ENCODE measurements at regions not wholly inside any gene's neighbourhood (a gene's known extent, or its start where the extent isn't known, plus 50 kb on each side); places are given as distances from the start of the nearest gene placed in this dataset.
"Not testable (repeated sequence)": the region's sequence is repeated elsewhere in the genome, so short reads cannot be mapped to it uniquely, and the experiment has no call there.

DNA sequence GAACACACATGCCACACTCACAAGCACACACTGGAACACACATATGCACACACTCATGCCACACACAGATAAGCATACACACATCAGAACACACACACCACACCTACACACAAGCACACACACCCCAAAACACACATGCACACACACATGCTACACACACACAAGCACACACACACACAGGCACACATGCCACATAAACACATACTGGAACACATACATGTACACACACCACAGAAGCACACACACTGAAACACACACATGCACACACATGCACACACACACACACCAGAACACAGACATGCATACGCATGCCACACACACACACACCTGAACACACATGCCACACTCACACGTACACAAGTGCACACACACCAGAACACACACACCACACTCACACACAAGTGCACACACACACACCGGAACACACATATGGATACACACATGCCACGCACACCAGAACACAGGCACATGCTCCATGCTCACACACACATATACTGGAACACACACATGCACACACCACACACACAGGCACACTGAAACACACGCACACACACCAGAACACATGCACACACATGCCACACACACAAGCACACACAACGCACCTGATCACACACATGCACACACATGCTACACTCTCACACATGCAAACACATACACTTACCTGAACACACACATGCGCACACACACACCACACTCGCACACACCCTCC is 78.0 kb upstream of the IRX4 start:
- DNase-seq (ENCODE audit: low spot score): no peak
- Mint-ChIP-seq H3K9me3 (no peaks in the 10 kb centered on the region), H3K4me1 (ENCODE audit: low read depth) (no peaks in the 10 kb centered on the region), H3K36me3 (ENCODE audit: low read depth) (no peaks in the 10 kb centered on the region), H3K4me3 (ENCODE audit: low read depth) (no peak overlapping the region), H3K27ac (no peak overlapping the region), H3K27me3 (ENCODE audit: low read depth) (no peaks in the 10 kb centered on the region)
- intact Hi-C loops (cut with micrococcal nuclease): no loop called here

DNA sequence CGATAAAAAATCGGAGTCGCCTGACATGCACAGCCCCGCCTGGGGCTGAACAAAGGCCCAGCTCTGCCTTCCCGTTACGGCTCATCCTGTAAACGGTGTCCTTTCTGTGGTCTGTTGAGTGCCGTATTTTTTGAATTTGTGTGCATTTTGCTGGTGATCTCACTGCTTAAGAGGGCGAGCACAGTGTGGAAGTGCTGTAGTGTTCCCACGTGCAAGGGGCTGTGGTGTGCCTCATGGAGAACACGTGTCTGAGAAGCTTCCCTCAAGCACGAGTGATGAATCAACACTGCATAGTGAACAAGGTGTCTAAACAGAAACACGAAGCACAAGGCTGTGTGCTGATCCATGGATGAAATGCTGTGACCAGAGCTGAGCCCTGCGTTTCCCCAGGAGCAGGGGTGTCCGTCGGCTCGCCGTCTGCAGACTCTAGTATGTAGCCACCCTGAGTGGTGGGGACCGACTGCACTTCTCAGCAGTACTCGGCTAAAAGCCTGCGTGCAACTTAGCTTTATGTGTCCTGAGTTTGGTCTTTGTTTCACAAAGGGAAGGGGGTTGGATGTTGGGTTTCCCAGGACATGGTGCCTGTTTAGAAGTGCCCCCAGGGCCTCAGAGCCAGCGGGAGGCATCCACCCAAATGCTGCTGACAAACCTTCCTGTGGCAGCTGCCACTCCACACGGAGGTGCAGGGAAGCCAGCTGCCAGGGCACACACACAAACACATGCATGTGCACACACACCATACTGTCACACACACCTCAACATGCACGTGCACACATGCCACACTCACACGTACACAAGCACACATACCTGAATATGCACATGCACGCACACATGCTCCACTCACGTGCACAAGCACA is 77.2 kb upstream of the IRX4 start:
- no peak overlapping the region for H3K27ac Mint-ChIP-seq
- DNase-seq (ENCODE audit: low spot score): no peak
- H3K4me3 Mint-ChIP-seq (ENCODE audit: low read depth): no peak overlapping the region
- H3K9me3 Mint-ChIP-seq: no peaks in the 10 kb centered on the region
- H3K27me3 Mint-ChIP-seq (ENCODE audit: low read depth): no peaks in the 10 kb centered on the region
- no peaks in the 10 kb centered on the region for H3K4me1 Mint-ChIP-seq (ENCODE audit: low read depth)
- intact Hi-C loops (cut with micrococcal nuclease): no loop called here
- H3K36me3 Mint-ChIP-seq (ENCODE audit: low read depth): no peaks in the 10 kb centered on the region

DNA sequence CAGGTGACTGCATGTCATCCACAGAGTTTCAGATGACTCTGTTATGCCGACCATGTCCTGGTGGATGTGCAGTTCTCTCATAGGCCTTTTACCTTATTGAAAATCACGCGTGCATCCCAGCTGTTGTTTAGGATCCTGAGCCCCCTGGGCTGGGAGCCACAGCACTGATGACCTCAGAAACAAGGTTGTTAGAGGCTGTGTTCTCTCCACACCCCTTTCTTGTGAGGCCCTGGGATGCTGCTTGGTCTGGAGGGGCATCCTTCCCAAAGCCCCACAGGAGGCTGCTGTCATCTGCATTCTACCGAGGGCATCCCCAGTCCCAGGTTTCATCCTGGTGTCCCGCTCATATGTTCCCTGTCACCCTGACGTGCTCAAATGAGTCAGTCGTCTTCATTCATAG is 76.5 kb upstream of the IRX4 start:
- Mint-ChIP-seq H3K27ac (no peak overlapping the region), H3K4me1 (ENCODE audit: low read depth) (no peaks in the 10 kb centered on the region), H3K9me3 (no peaks in the 10 kb centered on the region), H3K36me3 (ENCODE audit: low read depth) (no peaks in the 10 kb centered on the region), H3K4me3 (ENCODE audit: low read depth) (no peak overlapping the region), H3K27me3 (ENCODE audit: low read depth) (no peaks in the 10 kb centered on the region)
- intact Hi-C loops (cut with micrococcal nuclease): no loop called here
- DNase-seq (ENCODE audit: low spot score): no peak

DNA sequence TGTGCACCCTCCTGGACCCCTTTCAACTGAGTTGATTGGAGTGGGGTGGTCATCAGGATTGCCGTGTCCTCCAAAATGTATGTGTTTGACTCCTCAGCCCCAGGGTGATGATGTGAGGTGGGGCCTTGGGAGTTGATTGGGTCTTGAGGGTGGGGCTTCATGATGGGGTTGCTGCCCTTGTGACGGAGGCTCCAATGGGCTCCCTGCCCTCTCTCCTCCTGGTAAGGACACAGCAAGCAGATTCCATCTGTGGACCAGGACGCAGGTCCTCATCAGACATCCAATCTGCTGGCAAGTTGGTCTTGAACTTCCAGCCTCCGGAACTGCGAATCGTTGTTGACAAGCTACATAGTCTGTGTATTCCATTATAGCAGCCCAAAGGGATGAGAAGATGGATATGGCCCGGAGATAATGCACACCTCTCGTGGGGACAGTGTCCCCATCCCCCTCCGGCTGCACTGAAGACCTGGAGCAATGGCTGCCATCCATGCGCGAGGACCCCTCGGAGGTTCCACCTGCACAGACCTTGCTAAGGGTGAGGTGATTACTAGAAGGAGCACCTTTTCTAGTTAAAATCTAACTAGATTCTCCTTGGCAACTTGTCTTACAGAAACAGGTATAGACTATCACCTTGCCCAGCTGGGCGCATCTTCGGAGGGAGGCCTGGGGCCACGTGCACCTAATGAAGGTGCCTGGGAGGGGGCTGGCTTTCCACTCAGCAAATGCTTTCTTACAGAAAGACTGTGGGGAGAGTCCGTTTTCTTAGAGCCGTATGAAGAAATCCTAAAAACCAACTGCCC is 75.7 kb upstream of the IRX4 start:
- DNase-seq (ENCODE audit: low spot score): no peak
- Mint-ChIP-seq H3K4me3 (ENCODE audit: low read depth) (no peak overlapping the region), H3K27me3 (ENCODE audit: low read depth) (no peaks in the 10 kb centered on the region), H3K9me3 (no peaks in the 10 kb centered on the region), H3K4me1 (ENCODE audit: low read depth) (no peaks in the 10 kb centered on the region), H3K27ac (no peak overlapping the region), H3K36me3 (ENCODE audit: low read depth) (no peaks in the 10 kb centered on the region)
- intact Hi-C loops (cut with micrococcal nuclease): no loop called here

DNA sequence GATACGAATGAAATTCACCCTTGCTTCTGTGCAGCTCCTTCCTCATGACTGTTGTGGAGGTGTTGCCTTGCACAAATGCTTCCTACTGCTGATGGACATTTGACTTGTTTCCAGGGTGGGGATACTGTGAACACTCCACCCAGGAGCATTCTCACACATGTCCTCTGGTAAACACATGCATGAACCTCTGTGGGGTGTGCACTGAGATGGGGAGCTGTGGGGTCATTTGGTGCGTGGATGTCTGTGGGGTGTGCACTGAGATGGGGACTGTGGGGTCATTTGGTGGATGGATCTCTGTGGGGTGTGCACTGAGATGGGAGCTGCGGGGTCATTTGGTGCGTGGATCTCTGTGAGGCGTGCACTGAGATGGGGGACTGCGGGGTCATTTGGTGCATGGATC is 72.9 kb upstream of the IRX4 start:
- H3K4me1 Mint-ChIP-seq (ENCODE audit: low read depth): no peaks in the 10 kb centered on the region
- H3K36me3 Mint-ChIP-seq (ENCODE audit: low read depth): no peaks in the 10 kb centered on the region
- no peak overlapping the region for H3K27ac Mint-ChIP-seq
- peaks cover 3% of the 10 kb centered on the region for H3K27me3 Mint-ChIP-seq (ENCODE audit: low read depth)
- DNase-seq (ENCODE audit: low spot score): no peak
- H3K9me3 Mint-ChIP-seq: no peaks in the 10 kb centered on the region
- intact Hi-C loops (cut with micrococcal nuclease): no loop called here
- no peak overlapping the region for H3K4me3 Mint-ChIP-seq (ENCODE audit: low read depth)

DNA sequence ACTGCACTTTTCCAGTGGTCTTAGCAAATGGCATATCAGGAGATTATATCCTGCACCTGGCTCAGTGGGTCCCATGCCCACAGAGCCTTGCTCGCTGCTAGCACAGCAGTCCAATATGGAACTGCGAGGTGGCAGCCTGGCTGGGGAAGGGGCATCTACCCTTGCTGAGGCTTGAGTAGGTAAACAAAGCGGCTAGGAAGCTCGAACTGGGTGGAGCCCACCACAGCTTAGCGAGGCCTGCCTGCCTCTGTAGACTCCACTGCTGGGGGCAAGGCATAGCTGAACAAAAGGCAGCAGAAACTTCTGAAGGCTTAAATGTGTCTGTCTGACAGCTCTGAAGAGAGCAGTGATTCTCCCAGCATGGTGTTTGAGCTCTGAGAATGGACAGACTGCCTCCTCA is 71.0 kb upstream of the IRX4 start:
- intact Hi-C loops (cut with micrococcal nuclease); H3K27ac Mint-ChIP-seq; H3K9me3 Mint-ChIP-seq; DNase-seq (ENCODE audit: low spot score); H3K4me1 Mint-ChIP-seq (ENCODE audit: low read depth); H3K27me3 Mint-ChIP-seq (ENCODE audit: low read depth); H3K4me3 Mint-ChIP-seq (ENCODE audit: low read depth); H3K36me3 Mint-ChIP-seq (ENCODE audit: low read depth): not testable (repeated sequence)

DNA sequence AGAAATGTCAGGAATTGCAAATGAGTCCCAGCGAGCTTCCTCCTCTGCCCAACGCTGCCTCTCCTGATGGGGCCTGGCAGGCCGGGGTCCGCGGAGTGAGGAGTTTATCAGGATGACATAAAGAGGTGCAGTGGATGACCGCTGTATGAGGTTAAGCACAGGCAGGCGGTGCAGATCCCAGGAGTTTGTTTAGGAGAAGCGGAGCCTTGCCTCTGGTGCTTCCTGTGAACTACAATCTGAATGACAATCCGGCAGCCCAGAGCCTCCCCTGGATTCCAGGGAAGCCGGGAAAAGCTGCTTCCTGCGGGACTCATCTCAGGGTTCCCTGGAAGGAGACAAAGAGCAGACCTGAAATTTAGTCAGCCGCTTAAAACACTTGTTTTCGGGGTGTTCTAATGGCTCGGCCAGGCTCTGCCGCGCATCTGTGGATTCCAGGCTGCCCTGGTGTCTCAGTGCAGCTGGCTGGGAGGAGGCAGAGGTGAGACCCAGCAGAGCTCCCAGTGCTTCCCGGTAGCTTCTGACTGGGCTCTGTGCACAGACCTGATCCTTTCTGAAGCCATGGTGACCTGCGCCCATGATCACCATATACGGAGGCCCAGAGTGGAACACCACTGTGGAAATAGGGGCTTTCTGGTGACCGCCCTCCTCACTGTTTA is 69.8 kb upstream of the IRX4 start:
- no peak for DNase-seq (ENCODE audit: low spot score)
- no peak overlapping the region for H3K4me3 Mint-ChIP-seq (ENCODE audit: low read depth)
- intact Hi-C loops (cut with micrococcal nuclease): no loop called here
- no peak overlapping the region for H3K27ac Mint-ChIP-seq
- H3K9me3 Mint-ChIP-seq: no peaks in the 10 kb centered on the region
- no peaks in the 10 kb centered on the region for H3K36me3 Mint-ChIP-seq (ENCODE audit: low read depth)
- no peaks in the 10 kb centered on the region for H3K4me1 Mint-ChIP-seq (ENCODE audit: low read depth)
- H3K27me3 Mint-ChIP-seq (ENCODE audit: low read depth): peaks cover 3% of the 10 kb centered on the region

DNA sequence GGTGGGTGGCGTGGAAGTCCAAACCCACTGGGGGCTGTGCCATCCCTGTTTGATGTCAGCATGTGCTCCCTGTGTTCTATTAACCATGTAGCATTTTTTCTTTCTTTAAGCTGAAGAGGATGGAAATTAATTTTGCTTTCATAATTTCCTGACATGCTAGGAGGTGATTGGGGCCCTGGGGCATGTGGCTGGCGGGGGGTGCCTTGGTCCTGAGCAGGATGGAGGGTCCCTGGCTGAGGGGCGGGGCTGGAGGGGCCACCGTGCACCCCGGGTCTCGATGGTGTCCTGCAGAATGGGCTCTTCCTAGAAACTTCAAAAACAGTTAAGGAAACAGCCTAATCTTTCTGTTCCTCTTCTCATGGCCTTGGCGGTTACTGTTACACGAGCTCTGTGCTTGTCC is 69.3 kb upstream of the IRX4 start:
- Mint-ChIP-seq H3K36me3 (ENCODE audit: low read depth) (no peaks in the 10 kb centered on the region), H3K4me3 (ENCODE audit: low read depth) (no peak overlapping the region), H3K9me3 (no peaks in the 10 kb centered on the region), H3K27me3 (ENCODE audit: low read depth) (peaks cover 3% of the 10 kb centered on the region), H3K4me1 (ENCODE audit: low read depth) (no peaks in the 10 kb centered on the region), H3K27ac (no peak overlapping the region)
- DNase-seq (ENCODE audit: low spot score): no peak
- intact Hi-C loops (cut with micrococcal nuclease): no loop called here

DNA sequence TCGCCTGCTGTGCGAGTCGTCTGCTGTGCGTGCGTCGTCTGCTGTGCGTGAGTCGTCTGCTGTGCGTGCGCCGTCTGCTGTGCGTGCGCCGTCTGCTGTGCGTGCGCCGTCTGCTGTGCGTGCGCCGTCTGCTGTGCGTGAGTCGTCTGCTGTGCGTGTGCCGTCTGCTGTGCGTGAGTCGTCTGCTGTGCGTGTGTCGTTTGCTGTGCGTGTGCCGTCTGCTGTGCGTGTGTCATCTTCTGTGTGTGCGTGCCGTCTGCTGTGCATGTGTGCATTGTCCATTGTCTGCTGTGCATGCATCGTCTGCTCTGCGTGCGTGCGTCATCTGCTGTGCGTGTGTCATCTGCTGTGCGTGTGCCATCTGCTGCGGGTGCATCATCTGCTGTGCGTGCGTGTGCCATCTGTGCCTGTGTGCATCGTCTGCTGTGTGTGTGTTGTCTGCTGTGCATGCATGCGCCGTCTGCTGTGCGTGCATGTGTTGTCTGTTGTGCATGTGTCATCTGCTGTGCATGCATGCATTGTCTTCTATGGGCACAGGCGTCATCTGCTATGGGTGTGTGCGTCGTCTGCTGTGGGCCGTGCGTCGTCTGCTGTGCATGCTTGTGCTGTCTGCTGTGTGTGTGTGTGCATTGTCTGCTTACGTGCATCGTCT is 68.6 kb upstream of the IRX4 start:
- Mint-ChIP-seq H3K9me3 (no peaks in the 10 kb centered on the region), H3K36me3 (ENCODE audit: low read depth) (no peaks in the 10 kb centered on the region), H3K4me1 (ENCODE audit: low read depth) (no peaks in the 10 kb centered on the region), H3K27me3 (ENCODE audit: low read depth) (peaks cover 3% of the 10 kb centered on the region), H3K27ac (no peak overlapping the region), H3K4me3 (ENCODE audit: low read depth) (no peak overlapping the region)
- DNase-seq (ENCODE audit: low spot score): no peak
- intact Hi-C loops (cut with micrococcal nuclease): no loop called here

DNA sequence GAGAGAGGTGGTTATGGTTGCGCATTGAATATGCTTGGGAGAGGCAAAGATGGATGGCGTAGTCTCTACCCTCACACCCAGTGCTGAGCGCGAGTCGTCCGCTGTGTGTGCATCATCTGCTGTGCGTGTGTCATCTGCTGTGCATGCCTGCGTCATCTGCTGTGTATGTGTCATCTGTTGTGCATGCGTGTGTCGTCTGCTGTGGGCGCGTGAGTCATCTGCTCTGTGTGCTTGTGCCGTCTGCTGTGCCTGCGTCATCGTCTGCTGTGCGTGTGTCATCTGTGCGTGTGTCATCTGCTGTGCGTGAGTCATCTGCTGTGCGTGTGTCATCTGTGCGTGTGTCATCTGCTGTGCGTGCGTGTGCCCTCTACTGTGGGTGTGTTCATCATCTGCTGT is 68.0 kb upstream of the IRX4 start:
- DNase-seq (ENCODE audit: low spot score): no peak
- no peak overlapping the region for H3K4me3 Mint-ChIP-seq (ENCODE audit: low read depth)

DNA sequence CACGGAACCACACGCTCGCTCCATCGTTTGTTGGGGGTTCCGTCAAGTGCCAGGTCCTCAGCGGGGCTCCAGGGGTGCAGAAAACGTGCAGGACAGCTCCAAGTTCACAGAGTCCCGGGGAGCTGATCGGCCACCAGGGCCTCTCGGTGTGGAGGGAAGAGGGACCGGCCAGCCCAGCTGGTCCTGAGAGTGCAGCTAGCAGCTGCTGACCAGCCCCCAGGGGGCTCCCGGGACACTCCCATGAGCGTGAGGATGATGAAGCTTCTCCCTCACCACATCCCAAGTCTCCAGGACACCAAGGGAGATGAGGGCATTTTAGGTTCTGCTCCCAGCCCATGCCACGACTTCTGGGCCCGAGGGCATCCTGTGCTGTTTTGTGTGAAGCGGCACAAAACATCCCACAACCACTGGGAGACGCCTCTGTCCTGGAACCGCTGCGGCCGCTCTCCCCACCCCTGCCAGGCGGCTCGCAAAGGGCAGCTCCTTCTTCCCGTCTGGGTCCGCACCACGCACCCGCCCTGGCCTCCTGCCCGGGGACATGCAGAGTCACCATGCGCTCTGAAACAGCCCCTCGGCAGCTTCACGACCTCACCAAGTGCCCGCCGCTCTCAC is 67.5 kb upstream of the IRX4 start:
- Mint-ChIP-seq H3K36me3 (ENCODE audit: low read depth) (no peaks in the 10 kb centered on the region), H3K4me3 (ENCODE audit: low read depth) (no peak overlapping the region)

More for the DNA sequence above, 68.0 kb upstream of the IRX4 start:
- Mint-ChIP-seq H3K4me1 (ENCODE audit: low read depth) (no peaks in the 10 kb centered on the region), H3K36me3 (ENCODE audit: low read depth) (no peaks in the 10 kb centered on the region), H3K27me3 (ENCODE audit: low read depth) (peaks cover 3% of the 10 kb centered on the region), H3K27ac (no peak overlapping the region), H3K9me3 (no peaks in the 10 kb centered on the region)
- intact Hi-C loops (cut with micrococcal nuclease): no loop called here

DNA sequence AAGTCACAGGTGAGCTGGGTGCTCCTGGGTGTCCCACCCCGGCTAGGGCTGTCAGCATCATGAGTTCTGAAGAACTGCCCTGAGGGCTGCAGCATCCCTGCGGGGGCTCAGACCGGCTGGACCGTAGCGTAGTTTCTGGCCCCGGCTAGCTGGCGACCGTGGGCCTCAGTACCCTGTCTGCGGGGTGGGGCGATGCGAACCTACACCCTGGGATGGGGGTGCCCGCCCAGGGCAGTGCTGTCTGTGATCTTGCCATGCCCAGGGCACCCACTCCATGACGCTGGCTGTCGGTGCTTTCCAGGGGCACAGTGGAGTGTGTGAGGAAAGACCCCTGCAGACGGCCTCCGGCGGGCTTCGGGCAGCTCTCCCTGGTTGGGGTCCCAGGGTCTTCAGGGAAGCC is 66.5 kb upstream of the IRX4 start:
- intact Hi-C loops (cut with micrococcal nuclease): no loop called here
- Mint-ChIP-seq H3K27me3 (ENCODE audit: low read depth) (peaks cover 6% of the 10 kb centered on the region), H3K4me3 (ENCODE audit: low read depth) (no peak overlapping the region), H3K36me3 (ENCODE audit: low read depth) (no peaks in the 10 kb centered on the region), H3K4me1 (ENCODE audit: low read depth) (no peaks in the 10 kb centered on the region), H3K9me3 (no peaks in the 10 kb centered on the region), H3K27ac (no peak overlapping the region)
- DNase-seq (ENCODE audit: low spot score): no peak

More for the DNA sequence above, 67.5 kb upstream of the IRX4 start:
- Mint-ChIP-seq H3K9me3 (no peaks in the 10 kb centered on the region), H3K27ac (no peak overlapping the region), H3K27me3 (ENCODE audit: low read depth) (peaks cover 3% of the 10 kb centered on the region), H3K4me1 (ENCODE audit: low read depth) (no peaks in the 10 kb centered on the region)
- intact Hi-C loops (cut with micrococcal nuclease): no loop called here
- no peak for DNase-seq (ENCODE audit: low spot score)

Measured in activated T-helper 2 cell treated with anti-CD3 and anti-CD28 coated beads, Interferon-gamma antibody, Interleukin-2, Interleukin-4, amounts not matched to agents 10 μg/mL and 5 μg/mL and 100 μg/mL, durations not matched to agents 14 hours and 24 hours and 36 hours (primary cell).